CD4-positive, alpha-beta T cell treated with Interleukin-15 for 1 hour (primary cell): ENCODE measurements at regions not wholly inside any gene's neighbourhood (a gene's known extent, or its start where the extent isn't known, plus 50 kb on each side); places are given as distances from the start of the nearest gene placed in this dataset.
"Not testable (repeated sequence)": the region's sequence is repeated elsewhere in the genome, so short reads cannot be mapped to it uniquely, and the experiment has no call there.

Source experiments
- DNase-seq: peaks from one replicate; pipeline ENCODE4 v3.0.0-alpha.2; 2020

GRCh38 chr5:125487652-125488051 lies 741.2 kb upstream of the ZNF608 start:
- DNase-seq, result not testable (repeated sequence)

- DNase-seq, result no peak
These were observed 742.7 kb upstream of the ZNF608 start for GRCh38 chr5:125489146-125489545.

DNA sequence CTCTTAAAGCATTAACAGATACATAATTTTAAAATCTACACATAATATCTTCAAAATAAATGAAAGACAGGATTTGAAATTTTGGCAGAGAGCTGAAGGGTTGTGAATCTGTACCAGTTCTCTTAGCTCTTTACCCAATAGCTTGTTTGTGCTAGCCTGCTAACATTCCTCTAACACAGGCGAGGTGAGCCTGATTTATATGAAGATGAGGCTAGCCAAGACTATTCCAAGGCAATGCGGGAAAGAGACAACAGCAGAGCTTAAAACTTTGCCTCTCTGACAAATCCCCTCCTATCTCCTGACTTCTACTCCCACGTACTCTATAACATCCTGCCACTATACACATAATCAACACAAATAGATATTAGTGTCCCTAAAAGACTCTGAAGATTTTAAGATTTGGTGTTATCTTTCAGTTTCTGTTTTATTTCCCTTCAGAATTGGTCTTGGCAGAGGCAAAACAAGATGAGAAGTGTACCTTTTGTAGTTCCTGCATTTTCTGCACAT lies 745.6 kb upstream of the ZNF608 start:
- no peak for DNase-seq

GRCh38 chr5:125492977-125493376 lies 746.5 kb upstream of the ZNF608 start:
- DNase-seq, result no peak

DNA sequence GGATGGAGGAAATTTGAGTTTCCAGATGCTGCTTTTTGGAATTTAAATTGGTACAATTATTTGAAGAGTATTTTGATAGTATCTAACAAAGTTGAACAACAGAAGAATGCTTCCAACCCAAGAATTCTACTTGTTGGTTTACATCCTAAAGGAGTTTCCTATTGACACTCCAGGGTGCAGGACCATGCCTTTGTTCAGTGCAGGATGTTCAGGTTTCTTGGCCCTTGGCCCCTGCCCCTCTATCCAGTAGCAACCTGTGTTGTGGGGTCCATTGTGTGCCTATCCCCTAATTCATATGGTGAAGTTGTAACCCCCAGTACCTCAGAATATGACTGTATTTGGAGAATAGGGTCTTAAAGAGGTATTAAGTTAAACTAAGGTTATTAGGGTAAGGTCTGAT lies 750.0 kb upstream of the ZNF608 start:
- no peak for DNase-seq

GRCh38 chr5:125497651-125498050 lies 751.2 kb upstream of the ZNF608 start:
- no peak for DNase-seq

DNA sequence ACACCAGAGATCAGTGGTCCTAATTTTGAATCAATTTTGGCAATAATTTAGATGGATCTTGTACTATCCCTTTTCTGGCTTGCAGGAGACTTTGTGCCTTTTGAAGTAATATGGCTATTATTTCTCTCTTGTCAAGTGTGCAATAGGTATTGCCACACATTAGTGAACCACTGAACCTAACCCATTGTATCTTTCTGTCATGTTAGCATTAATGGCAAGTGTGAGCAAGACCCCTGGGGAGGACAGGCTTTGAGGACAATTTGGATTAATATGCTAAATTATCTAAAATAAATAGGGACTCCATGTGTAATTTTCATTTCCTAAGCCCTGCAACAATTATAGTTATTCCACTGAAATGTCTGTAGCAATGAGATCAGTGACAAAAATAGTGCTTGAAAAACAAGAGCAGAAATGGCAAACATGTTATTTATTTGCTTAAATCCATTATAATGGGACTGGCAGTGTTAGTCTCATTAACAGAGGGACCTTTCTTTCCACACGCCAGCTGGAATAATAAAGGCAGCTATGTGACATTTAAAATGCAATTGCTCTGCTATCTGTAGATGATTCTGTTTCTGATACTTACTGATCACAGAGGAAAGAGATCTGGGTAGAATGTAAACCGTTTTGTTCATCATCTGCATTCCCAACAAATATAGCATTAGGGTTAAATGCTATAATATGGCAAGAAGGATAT lies 753.3 kb upstream of the ZNF608 start:
- no peak for DNase-seq

GRCh38 chr5:125501396-125501795 lies 755.0 kb upstream of the ZNF608 start:
- no peak for DNase-seq

GRCh38 chr5:125503946-125504345 lies 757.5 kb upstream of the ZNF608 start:
- DNase-seq, result no peak

GRCh38 chr5:125505115-125505514 lies 758.7 kb upstream of the ZNF608 start:
- DNase-seq, result no peak

DNA sequence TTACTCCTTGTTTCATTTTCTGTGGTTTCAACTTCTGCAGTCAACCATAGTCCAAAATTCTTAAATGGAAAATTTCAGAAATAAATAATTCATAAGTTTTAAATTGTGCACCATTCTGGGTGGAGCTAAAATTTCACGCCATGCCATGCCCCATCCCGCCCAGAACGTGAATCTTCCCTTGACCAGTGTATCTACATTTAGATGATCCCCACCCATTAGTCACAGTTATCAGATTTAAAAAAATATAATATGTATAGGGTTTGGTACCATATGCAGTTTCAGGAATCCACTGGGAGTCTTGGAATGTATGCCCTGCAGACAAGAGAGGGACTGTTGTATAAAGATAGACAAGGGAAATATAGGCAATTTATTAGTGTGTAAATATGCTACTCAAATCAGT lies 759.7 kb upstream of the ZNF608 start:
- no peak for DNase-seq

DNA sequence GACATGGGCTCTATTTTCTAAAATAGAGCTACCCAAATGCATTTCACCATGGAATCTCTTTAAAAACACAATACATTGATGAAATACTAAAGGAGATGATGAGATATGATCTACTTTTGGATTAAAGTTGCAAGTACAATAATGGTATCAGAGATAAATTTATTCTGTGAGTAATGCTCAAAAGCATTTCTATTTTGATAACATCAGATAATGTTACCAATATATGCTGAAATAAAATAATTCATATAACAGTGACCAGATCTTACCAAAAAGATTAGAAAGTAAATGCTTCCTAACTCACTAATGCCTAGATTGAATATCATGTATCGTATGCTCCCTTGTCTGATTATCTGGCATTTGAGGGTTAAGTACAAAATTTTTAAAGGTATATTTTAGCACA lies 761.8 kb upstream of the ZNF608 start:
- DNase-seq, result no peak

DNA sequence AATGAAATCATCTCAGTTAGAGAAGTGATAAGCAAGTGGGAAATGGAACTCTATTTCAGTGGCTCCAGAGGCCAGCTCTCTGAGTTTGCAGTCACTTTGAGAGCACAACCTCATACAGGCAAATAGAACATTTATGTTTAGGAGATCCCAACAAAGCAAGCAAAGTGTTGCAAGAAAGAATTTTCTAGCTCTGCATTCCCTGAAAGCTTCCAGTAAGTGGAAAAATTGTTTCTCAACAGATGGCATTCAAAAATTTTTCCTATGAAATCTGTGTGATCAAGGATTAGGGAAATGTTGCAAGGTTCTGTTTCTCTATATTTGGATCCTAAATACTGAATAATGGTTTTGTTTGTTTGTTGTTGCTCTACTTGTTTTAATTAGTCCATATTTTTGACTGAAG lies 764.2 kb upstream of the ZNF608 start:
- DNase-seq, result no peak

GRCh38 chr5:125517973-125518550 lies 771.6 kb upstream of the ZNF608 start:
- DNase-seq, result no peak

- no peak for DNase-seq
These were observed 774.9 kb upstream of the ZNF608 start for GRCh38 chr5:125521289-125521688.

DNA sequence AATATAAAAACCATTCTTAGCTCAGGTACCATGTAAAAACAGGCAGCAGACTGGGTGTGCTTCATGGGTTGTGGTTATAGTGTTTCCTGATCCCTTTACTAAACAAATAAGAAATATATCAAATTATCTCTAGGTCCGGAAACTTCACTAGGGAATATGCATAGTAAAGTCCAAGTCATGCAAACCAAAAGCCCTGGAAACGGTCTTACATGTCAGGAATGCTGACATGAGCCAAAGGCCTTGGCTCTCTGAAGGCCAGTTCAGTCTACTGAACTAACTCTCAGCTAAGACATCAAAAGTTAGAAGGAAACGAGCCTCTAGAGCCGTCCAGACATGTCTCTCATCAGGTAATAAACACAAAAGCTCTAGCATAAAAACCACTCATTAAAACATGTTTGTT lies 778.9 kb upstream of the ZNF608 start:
- DNase-seq, result no peak

DNA sequence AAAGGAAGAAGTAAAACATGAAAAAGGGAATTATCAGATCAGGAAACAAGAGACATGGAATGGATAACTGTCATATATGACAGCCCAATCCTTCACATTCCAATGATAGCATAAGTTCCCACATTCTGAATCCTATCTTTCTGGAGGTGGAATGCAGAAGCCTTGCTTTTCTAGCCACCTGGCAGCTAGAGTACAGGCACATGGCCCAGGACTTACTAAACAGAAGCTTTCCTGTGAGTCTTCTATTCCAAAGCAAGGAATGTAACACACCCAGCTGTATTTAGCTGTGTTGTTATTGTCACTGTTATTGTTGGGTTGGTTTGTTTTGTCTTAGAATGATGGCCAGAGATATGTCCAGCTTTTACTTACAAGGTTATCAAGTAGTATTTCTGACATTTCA lies 780.5 kb upstream of the ZNF608 start:
- DNase-seq, result no peak

- DNase-seq, result no peak
These were observed 782.4 kb upstream of the ZNF608 start for GRCh38 chr5:125528881-125529280.

GRCh38 chr5:125530833-125531615 lies 784.6 kb upstream of the ZNF608 start:
- no peak for DNase-seq

- no peak for DNase-seq
These were observed 789.7 kb upstream of the ZNF608 start for GRCh38 chr5:125536095-125536494.

DNA sequence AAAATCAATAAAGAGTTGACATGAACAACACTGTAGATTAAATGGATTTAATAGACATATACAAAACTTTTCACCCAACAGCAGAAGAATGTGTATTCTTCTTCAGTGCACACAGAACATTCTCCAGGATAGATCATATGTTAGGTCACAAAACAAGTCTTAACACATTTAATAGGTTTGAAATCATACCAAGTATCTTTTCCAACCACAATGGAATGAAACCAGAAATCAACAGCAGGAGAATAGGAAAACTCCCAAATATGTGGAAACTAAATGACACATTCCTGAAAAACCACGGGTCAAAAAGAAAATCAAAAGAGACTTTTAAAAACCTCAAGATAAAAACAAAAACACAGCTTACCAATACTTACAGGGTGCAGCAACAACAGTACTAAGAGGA lies 790.1 kb upstream of the ZNF608 start:
- no peak for DNase-seq

GRCh38 chr5:125537661-125538060 lies 791.2 kb upstream of the ZNF608 start:
- DNase-seq, result no peak

GRCh38 chr5:125538469-125538868 lies 792.0 kb upstream of the ZNF608 start:
- DNase-seq, result no peak

DNA sequence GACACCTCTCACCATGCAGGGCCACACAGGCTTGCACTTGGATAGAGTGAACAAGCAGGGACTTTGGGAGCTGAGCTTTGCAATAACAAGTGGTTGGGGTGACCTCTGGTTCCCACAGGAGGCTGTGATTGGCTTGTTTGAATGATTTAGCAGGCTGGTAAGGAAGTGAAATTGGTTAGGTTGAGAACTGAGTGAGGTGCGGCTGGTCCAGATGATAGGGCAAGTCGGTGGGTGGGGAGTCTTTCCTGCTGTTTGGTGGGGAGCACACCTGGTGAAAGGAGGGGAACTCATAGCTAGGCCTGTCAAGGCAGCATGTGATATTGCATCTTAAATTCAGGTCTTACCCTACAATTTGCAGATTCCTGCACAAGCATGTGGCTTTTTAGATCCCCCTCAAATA lies 794.6 kb upstream of the ZNF608 start:
- no peak for DNase-seq
